KG1 (cell line): ENCODE measurements at regions not wholly inside any gene's neighbourhood (a gene's known extent, or its start where the extent isn't known, plus 50 kb on each side); places are given as distances from the start of the nearest gene placed in this dataset.
"Not testable (repeated sequence)": the region's sequence is repeated elsewhere in the genome, so short reads cannot be mapped to it uniquely, and the experiment has no call there.

ENCODE experiments used
- DNase-seq: peaks from one replicate; lab custom pipeline; 2025; lab: John Stamatoyannopoulos, UW

- DNase-seq = no peak
Observed at GRCh38 chr2:102871707-102872106, 109.9 kb downstream of the TMEM182 start.

- no peak for DNase-seq
Observed at GRCh38 chr2:102872388-102872787, 110.6 kb downstream of the TMEM182 start.

- DNase-seq = not testable (repeated sequence)
Observed at GRCh38 chr2:102879513-102879912, 117.7 kb downstream of the TMEM182 start.

- DNase-seq = no peak
Observed at GRCh38 chr2:102880731-102881130, 118.9 kb downstream of the TMEM182 start.

- DNase-seq = no peak
Observed at GRCh38 chr2:102886216-102886893, 124.5 kb downstream of the TMEM182 start.

GRCh38 chr2:102888514-102888913, 126.7 kb downstream of the TMEM182 start:
- DNase-seq = no peak

- peak; percentile 58 for DNase-seq
Observed at GRCh38 chr2:102891296-102891695, 129.5 kb downstream of the TMEM182 start.

- no peak for DNase-seq
Observed at GRCh38 chr2:102892698-102893310, 131.0 kb downstream of the TMEM182 start.

- DNase-seq = no peak
Observed at GRCh38 chr2:102893870-102894269, 132.0 kb downstream of the TMEM182 start.

- DNase-seq = no peak
Observed at GRCh38 chr2:102895376-102895775, 133.5 kb downstream of the TMEM182 start.

GRCh38 chr2:102909240-102909639, 147.4 kb downstream of the TMEM182 start:
- not testable (repeated sequence) for DNase-seq

GRCh38 chr2:102910724-102911123, 148.9 kb downstream of the TMEM182 start:
- no peak for DNase-seq

- DNase-seq = no peak
Observed at GRCh38 chr2:102915128-102915527, 153.3 kb downstream of the TMEM182 start.

GRCh38 chr2:102922321-102922720, 160.5 kb downstream of the TMEM182 start:
- no peak for DNase-seq

GRCh38 chr2:102925003-102925402, 163.2 kb downstream of the TMEM182 start:
- no peak for DNase-seq

- DNase-seq = no peak
Observed at GRCh38 chr2:102927854-102928267, 166.0 kb downstream of the TMEM182 start.

- no peak for DNase-seq
Observed at GRCh38 chr2:102929721-102930120, 167.9 kb downstream of the TMEM182 start.

- DNase-seq = no peak
Observed at GRCh38 chr2:102932501-102932900, 170.7 kb downstream of the TMEM182 start.

GRCh38 chr2:102939207-102939606, 177.4 kb downstream of the TMEM182 start:
- DNase-seq = no peak

GRCh38 chr2:102940684-102941083, 178.9 kb downstream of the TMEM182 start:
- no peak for DNase-seq

- DNase-seq = no peak
Observed at GRCh38 chr2:102942107-102942506, 180.3 kb downstream of the TMEM182 start.

- no peak for DNase-seq
Observed at GRCh38 chr2:102943251-102943650, 181.4 kb downstream of the TMEM182 start.

- no peak for DNase-seq
Observed at GRCh38 chr2:102950371-102950946, 188.6 kb downstream of the TMEM182 start.
